Cerebellar cortex (tissue), 1 donor: ENCODE measurements at regions not wholly inside any gene's neighbourhood (a gene's known extent, or its start where the extent isn't known, plus 50 kb on each side); places are given as distances from the start of the nearest gene placed in this dataset.
A peak's percentile ranks its signal among the peaks of the same experiment; 100 is the strongest.
"Not testable (repeated sequence)": the region's sequence is repeated elsewhere in the genome, so short reads cannot be mapped to it uniquely, and the experiment has no call there.

Source experiments
- DNase-seq: peaks from one replicate; pipeline ENCODE4 v3.0.0-alpha.2; 2015; ENCODE audit warnings: low spot score

DNA sequence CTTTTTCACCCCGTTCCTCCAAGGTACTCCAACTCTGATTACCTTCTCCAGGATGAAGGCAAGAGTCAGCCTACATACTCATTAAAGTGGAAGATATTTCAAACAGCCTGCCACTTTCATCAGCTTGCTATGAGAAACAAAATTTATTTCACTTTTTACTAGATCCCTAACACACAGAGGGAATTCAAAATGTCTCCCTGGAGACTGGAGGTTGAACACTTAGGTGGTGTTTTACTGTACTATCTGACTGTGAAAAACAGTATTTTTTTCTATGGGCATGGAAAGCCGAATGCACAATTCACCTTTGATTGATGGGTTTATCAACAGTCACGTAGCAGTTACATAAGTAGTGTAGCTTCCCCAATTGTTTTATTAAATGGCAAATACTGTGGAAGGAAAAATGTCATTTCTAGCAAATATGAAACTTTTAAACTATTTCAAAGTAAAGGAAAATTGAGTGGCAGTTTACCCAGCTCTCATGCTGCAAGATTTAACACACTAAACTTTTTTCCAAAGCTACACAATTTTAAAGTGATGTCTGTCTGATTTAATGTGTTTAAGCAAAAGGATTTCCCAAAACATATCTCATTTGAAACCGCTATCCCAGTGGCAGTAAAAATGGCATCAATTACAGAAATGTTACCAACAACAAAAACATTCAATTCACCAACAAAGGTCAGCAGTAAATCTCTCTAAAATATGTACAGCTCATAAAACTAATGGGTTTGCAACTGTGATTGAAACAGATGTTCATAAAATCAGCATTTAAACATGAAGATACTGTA, 125.0 kb upstream of the TLE4 start:
- DNase-seq: peak; percentile 29

DNA sequence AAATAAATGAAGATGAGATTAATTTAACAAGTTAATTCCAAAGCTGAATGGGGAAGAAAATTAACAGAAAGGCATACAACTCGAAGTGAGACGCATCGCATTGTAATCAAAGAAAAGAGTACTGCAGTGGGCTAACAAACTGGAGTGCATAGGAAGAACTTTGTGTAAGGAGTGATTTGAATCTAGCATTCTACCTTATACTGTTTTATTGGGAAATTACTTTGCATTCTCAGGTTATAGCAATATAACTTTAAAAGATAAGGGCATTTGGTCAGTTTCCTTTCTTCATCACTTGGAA, 124.5 kb upstream of the TLE4 start:
- DNase-seq: peak; percentile 20

- DNase-seq: peak; percentile 60
Measured at GRCh38 chr9:79447762-79448161, 124.0 kb upstream of the TLE4 start.

GRCh38 chr9:79452265-79452664, 119.5 kb upstream of the TLE4 start:
- DNase-seq: no peak

- no peak for DNase-seq
Measured at GRCh38 chr9:79461712-79462111, 110.1 kb upstream of the TLE4 start.

GRCh38 chr9:79465156-79465555, 106.6 kb upstream of the TLE4 start:
- peak; percentile 37 for DNase-seq

DNA sequence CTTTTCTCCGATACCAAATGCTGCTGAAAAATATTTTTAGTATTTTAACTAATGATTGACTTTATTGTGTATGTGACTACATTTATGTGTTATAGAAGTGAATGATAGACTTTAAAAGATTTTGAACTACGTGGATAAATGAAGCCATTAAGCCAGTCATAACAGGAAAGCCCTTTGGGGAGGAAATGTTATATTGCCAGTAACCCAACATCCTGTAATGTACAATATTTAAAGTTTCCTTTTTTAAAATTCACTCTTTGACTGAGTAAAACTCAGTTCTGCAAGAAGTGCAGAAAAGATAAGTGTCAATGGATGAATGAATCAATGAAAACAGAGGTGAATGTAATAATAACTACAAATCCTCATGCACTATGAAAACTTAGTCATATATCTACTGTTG, 102.6 kb upstream of the TLE4 start:
- no peak for DNase-seq

- DNase-seq: peak; percentile 25
Measured at GRCh38 chr9:79470954-79471353, 100.8 kb upstream of the TLE4 start.

DNA sequence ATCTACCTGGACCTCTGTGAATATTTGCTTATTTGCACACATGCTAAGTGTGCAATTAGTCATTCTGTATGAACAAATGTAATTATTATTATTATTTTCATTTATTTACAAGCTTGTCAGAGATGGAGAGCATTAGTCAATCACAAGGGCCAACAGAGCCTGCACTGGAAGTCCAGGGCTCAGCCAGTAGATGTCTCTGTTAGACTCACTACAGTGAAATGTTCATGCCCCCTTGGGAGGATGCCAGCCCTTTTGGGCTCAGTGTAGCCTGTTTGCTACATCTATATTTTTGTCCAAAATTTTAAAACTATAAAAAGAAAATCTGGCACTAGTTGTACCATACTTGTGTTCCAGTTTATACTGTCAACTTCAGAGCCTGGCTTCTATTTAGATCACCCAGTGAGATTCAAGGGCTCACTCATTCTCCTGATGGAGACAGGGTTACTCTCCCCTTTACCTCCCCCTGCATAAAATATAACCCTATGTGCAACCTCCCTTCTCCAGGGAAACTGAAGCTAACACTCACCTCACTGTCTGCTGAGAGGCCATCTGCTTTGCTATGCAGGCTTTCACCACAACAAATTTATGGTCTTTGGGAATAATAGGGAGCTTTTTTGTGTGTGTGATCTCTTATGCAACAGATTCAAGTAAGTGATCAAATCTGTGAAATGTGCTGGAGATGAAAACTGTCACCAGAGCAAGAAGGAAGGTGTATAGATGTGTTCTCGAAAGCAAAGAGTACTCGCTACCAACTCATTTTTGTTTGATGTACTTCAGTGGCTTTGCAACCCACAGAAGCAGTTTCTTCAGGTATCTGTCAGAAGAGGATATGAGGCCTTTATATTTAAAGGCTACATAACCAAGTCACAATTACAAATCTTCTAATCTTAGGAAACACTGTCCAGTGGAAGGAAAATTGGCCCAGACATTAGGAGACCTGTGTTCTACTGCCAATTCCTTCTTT, 99.9 kb upstream of the TLE4 start:
- DNase-seq: peak; percentile 94

DNA sequence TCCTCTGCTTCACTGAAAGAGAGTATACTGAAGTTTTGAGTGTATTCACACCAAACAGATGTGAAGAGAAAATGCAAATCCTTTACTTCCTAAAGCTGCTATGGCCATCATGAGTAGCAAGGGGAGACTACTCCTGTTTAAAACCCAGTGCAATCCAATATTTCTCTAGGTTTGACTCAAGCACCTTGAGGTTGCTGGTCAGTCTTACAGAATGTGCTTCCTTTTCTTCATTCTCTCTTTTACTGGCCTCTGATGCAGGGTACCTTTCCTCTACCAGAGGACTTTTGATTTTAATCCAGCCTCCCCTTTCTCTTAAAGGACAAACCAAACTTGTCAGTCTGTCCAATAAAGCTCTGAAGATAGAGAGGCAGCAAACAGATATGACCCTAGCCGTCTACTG, 98.1 kb upstream of the TLE4 start:
- no peak for DNase-seq

- DNase-seq: no peak
Measured at GRCh38 chr9:79477241-79477840, 94.4 kb upstream of the TLE4 start.

GRCh38 chr9:79477955-79478771, 93.6 kb upstream of the TLE4 start:
- DNase-seq: peak; percentile 36

DNA sequence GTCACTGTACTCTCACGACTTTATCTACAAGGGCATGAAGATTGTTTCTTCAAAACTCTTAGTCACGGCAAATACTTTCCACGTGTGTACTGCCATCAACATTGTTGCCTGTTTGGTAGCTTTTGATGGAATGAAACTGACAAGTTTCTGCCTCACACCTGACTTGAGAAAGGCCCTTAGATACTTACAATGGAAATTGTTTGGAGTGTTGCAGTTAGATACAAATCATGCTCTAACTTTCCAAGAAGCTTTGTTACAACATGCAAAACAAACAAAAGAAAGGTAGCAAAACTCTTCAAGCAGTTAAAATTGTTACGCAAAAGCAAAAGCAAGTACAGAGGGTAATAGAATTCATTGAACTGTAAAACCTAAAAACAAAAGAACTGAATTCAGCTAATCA, 91.1 kb upstream of the TLE4 start:
- DNase-seq: no peak

- DNase-seq: no peak
Measured at GRCh38 chr9:79481846-79482477, 89.8 kb upstream of the TLE4 start.

- DNase-seq: no peak
Measured at GRCh38 chr9:79485258-79485657, 86.5 kb upstream of the TLE4 start.

GRCh38 chr9:79489261-79490000, 82.3 kb upstream of the TLE4 start:
- DNase-seq: peak; percentile 49

DNA sequence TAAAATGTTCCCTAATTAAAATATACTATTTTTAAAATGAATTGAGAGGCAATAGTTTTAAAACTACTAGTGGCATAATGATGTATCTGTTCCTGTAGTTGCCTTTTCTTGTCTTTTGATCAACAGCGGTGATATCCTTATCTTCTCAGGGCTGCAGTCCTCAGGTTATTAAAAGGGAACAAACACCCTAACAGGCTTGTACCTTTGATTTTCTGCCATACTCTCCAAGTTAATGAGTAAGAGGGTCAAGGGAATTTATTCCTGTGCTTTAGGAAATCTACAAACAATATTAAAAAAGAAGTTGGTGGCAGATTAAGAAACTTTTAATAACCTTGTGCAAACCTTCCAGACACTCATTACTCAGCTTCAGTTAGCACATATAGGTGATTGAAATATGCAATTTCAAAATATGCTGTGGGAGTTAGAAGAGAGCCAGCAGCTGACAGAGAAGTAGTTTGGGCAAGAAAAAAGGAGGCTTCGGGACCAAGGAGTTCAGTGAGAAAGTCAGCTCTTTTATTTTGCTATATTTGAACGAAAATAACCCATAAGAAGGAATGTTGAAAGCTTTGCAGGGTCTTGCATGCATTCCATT, 81.0 kb upstream of the TLE4 start:
- no peak for DNase-seq

GRCh38 chr9:79492092-79493009, 79.4 kb upstream of the TLE4 start:
- DNase-seq: no peak

GRCh38 chr9:79500196-79500864, 71.4 kb upstream of the TLE4 start:
- not testable (repeated sequence) for DNase-seq
